ENCODE measurements at regions not wholly inside any gene's neighbourhood (a gene's known extent, or its start where the extent isn't known, plus 50 kb on each side); places are given as distances from the start of the nearest gene placed in this dataset.

GRCh38 chr2:39499336-39499735, 62.3 kb upstream of the MAP4K3 start:
- intact Hi-C loops (cut with micrococcal nuclease; ENCODE audit: unreplicated experiment) (loop anchor here (10.0 kb wide), 1 partner anchor 235 kb away; no protein-coding TSS in a partner anchor), in situ Hi-C loops (cut with MboI) (no loop called here)
- no peak overlapping the region for H3K27ac ChIP-seq (ENCODE audit: control insufficient read depth, insufficient read depth)
- peaks cover 2 to 5% of the 10 kb centered on the region in 2 experiments; a peak in 3 of 4 replicates for H3K27me3 ChIP-seq (replicated peaks in 1 of 2; ENCODE audit: control insufficient read depth in 2 of 2, insufficient read depth in 2 of 2, low read length in 1 of 2)
- ChIA-PET SMC1A (ENCODE audit: uncharacterized antibody, unreplicated experiment) (no interaction called here), RAD21 (ENCODE audit: unreplicated experiment) (no interaction called here), POLR2A (no interaction called here), CTCF (interaction anchor here (1.0 kb wide), 1 partner anchor 13 kb away, joined by 3 read pairs; no protein-coding TSS in a partner anchor)
- no peaks in the 10 kb centered on the region for H3K79me2 ChIP-seq (ENCODE audit: control insufficient read depth, insufficient read depth, low read length)
- no peaks in the 10 kb centered on the region for H4K20me1 ChIP-seq (ENCODE audit: control insufficient read depth, insufficient read depth)
- H2AFZ ChIP-seq (ENCODE audit: control insufficient read depth, low read depth, low read length), result no peak overlapping the region
- DNase-seq (ENCODE audit: low read depth, low spot score), result no peak
- no peak overlapping the region for H3K4me3 ChIP-seq
- H3K36me3 ChIP-seq (ENCODE audit: control insufficient read depth in 2 of 2, insufficient read depth in 2 of 2, low read length in 1 of 2), result no peaks in the 10 kb centered on the region
- TF ChIP-seq RBBP5 (conservative IDR thresholded peaks at IDR 0.05) (no peak), NR2F1 (conservative IDR thresholded peaks at IDR 0.05) (no peak), DPF2 (IDR thresholded peaks at IDR 0.05) (no peak)
- no peak for ATAC-seq
- no peak overlapping the region for H3K4me2 ChIP-seq (ENCODE audit: control insufficient read depth, insufficient read depth)
- H3K9me3 ChIP-seq (replicated peaks; ENCODE audit: control insufficient read depth, insufficient read depth, low read length), result no peaks in the 10 kb centered on the region; the same call in 2 of the 3 replicates
- FAIRE-seq, result no peak
- WGBS (ENCODE audit: insufficient coverage, insufficient replicate concordance, low lambda C conversion rate, missing lambda C conversion rate), result 98% methylated on average over 2 of the region's 2 CpGs
- H3K4me1 ChIP-seq (ENCODE audit: control insufficient read depth, insufficient read depth, low read length), result peaks cover 7% of the 10 kb centered on the region
- no TSS peak for BruUV-seq (replicated peaks)
- no peak overlapping the region for H3K9ac ChIP-seq (ENCODE audit: control insufficient read depth, insufficient read depth, low read length)

- WGBS (ENCODE audit: insufficient coverage, insufficient replicate concordance, low lambda C conversion rate, missing lambda C conversion rate), result 71% methylated on average over 1 of the region's 1 CpG
- RAD21 ChIA-PET (ENCODE audit: unreplicated experiment), result no interaction called here
- Histone ChIP-seq H3K36me3 (ENCODE audit: control insufficient read depth in 2 of 2, insufficient read depth in 2 of 2, low read length in 1 of 2) (no peaks in the 10 kb centered on the region), H4K20me1 (ENCODE audit: control insufficient read depth, insufficient read depth) (no peaks in the 10 kb centered on the region), H3K4me1 (ENCODE audit: control insufficient read depth, insufficient read depth, low read length) (0 out of 2 replicates have a peak, but pooled peaks cover 5% of the 10 kb centered on the region), H3K79me2 (ENCODE audit: control insufficient read depth, insufficient read depth, low read length) (no peaks in the 10 kb centered on the region), H3K4me3 (no peak overlapping the region), H3K27ac (ENCODE audit: control insufficient read depth, insufficient read depth) (no peak overlapping the region), H3K9me3 (replicated peaks; ENCODE audit: control insufficient read depth, insufficient read depth, low read length) (no peaks in the 10 kb centered on the region; the same call in 2 of the 3 replicates), H3K9ac (ENCODE audit: control insufficient read depth, insufficient read depth, low read length) (no peak overlapping the region), H3K4me2 (ENCODE audit: control insufficient read depth, insufficient read depth) (no peak overlapping the region), H2AFZ (ENCODE audit: control insufficient read depth, low read depth, low read length) (no peak overlapping the region), H3K27me3 (replicated peaks in 1 of 2; ENCODE audit: control insufficient read depth in 2 of 2, insufficient read depth in 2 of 2, low read length in 1 of 2) (peaks cover 2 to 5% of the 10 kb centered on the region in 2 experiments; a peak in 3 of 4 replicates)
- no peak for FAIRE-seq
- POLR2A ChIA-PET, result no interaction called here
- intact Hi-C loops (cut with micrococcal nuclease; ENCODE audit: unreplicated experiment) (no loop called here), in situ Hi-C loops (cut with MboI) (no loop called here)
- CTCF ChIA-PET, result no interaction called here
- DNase-seq (ENCODE audit: low read depth, low spot score), result no peak
- ATAC-seq, result no peak
- SMC1A ChIA-PET (ENCODE audit: uncharacterized antibody, unreplicated experiment), result no interaction called here
- no TSS peak for BruUV-seq (replicated peaks)
- TF ChIP-seq DPF2 (IDR thresholded peaks at IDR 0.05), result no peak
- no peak for TF ChIP-seq NBN (IDR thresholded peaks at IDR 0.05)
- no peak for TF ChIP-seq ZNF592 (IDR thresholded peaks at IDR 0.05)
- TF ChIP-seq FOXK2 (IDR thresholded peaks at IDR 0.05), result no peak
- TF ChIP-seq JUNB (IDR thresholded peaks at IDR 0.05), result no peak
- no peak for TF ChIP-seq POLR2A (IDR thresholded peaks at IDR 0.05; ENCODE audit: low read depth, low read length)
- TF ChIP-seq FOXM1 (IDR thresholded peaks at IDR 0.05; ENCODE audit: low read depth, low read length), result no peak
- no peak for TF ChIP-seq IKZF1 (conservative IDR thresholded peaks at IDR 0.05)
- TF ChIP-seq ZBTB40 (IDR thresholded peaks at IDR 0.05; ENCODE audit: borderline replicate concordance), result no peak
- no peak for TF ChIP-seq TCF7 (IDR thresholded peaks at IDR 0.05; ENCODE audit: borderline replicate concordance)
- no peak for TF ChIP-seq MYB (IDR thresholded peaks at IDR 0.05; ENCODE audit: borderline replicate concordance, low read depth, low read length)
Measured at GRCh38 chr2:39501412-39501811, 64.3 kb upstream of the MAP4K3 start.
